ENCODE measurements at regions not wholly inside any gene's neighbourhood (a gene's known extent, or its start where the extent isn't known, plus 50 kb on each side); places are given as distances from the start of the nearest gene placed in this dataset.

DNA sequence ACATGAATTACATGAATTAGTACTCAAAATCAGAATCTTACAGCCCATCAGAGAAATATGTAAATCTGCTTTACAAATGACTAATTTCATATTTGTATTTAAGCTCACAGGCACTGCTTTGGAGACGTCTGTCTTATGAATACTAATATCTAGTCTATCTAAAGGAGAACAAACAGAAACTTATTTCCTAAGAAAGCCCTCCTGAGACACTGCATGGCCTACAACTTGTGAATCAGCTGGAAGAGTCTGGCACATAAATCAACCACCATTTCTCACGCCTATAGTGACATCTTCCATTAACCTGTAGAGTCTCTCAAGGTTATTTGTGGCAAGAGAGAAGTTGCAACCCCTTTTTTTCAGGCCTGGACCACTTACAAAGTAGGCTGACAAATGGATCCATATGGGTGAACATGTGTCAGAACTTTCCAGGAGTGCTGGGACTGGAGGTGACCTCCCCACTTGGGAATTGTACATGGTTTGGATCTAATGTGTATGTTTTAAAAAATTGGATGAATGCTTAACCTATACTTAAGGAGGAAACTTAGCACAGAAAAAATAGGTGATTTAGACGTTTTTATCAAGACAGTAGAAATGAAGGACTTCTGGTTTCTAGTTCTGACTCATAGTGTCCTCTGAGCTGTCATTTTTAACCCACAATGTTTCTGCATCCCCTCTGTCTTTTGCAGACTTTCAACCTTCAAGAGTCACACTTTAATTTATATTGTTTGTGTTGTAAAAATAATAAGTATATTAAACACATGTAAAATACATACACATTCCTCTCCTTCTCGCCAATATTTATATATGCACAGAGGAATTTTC is 83.2 kb upstream of the ARHGAP24 start:
- DNase-seq (ENCODE audit: low spot score): no peak

- DNase-seq (ENCODE audit: low spot score): no peak
Observed at GRCh38 chr4:85393201-85393600, 81.7 kb upstream of the ARHGAP24 start.

- DNase-seq (ENCODE audit: low spot score): peak; percentile 28
Observed at GRCh38 chr4:85398276-85398675, 76.7 kb upstream of the ARHGAP24 start.

DNA sequence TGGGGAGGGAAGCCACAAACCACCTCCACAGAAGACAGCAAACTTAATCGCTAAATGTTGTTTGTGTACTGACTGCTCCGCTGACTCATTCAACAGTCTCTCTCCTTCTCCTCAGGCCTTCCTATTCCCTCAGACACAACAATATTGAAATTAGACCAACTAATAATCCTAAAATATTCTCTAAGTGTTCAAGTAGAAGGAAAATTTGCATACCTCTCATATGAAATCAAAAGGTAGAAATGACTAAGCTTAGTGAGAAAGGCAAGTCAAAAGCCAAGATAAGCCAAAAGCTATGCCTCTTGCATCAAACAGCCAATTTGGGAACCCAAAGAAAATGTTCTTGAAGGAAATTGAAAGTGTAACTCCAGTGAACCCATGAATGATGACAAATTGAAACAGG is 75.7 kb upstream of the ARHGAP24 start:
- no peak for DNase-seq (ENCODE audit: low spot score)

DNA sequence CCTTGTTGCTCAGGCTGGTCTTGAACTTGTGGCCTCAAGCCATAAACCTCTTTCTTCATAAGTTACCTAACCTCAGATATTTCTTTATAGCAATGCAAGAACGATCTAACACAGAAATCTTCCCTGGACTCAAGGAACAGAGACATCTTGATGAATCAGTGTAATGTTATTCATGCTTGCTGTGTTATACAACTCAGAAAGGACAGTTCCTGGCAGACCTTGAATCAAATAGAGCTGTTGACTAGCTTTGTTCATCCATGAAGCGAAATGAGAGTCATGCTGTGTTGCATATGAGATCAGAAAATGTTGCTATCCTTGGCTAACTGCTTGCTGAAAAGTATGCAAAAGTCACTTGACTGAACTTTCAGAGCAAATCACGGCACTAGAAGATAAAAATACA is 72.6 kb upstream of the ARHGAP24 start:
- DNase-seq (ENCODE audit: low spot score): no peak

DNA sequence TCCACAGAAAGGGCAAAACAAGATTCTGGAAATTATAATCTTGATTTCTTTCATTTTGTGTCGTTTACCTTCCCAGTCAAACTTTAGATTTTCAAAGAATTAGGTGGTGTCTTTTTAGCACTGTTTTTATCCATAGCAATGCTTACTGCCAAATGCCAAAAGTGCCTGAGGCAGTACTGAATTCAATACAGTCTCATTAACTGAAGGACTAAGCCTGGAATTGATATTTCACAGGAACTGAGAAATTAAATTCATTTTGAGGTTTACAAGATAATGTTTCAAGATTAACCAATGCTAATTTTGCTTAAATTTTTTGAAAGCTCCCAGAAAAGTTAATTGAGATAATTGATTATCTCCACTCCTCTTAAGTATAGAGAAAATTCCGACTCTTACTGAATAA is 68.8 kb upstream of the ARHGAP24 start:
- no peak for DNase-seq (ENCODE audit: low spot score)

DNA sequence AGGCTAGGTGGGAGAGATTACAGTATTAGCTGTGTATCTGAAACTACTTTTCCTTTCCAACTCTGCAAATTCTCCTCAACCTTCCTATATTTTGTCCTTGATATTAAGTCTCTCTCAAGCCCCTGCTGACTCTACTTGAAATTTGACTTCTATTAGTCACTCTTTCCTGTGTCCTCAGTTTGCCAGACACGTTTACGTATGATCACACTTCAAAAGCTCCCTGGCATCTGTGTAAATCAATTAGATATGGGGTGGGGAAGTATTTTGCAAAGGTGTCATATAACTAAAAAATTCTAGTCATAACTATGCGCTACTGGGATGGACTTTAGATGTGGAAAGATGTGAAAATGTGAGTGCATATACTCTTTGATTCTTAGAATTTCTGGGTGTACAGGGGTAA is 67.4 kb upstream of the ARHGAP24 start:
- DNase-seq (ENCODE audit: low spot score): no peak

GRCh38 chr4:85408301-85408700 is 66.6 kb upstream of the ARHGAP24 start:
- no peak for DNase-seq (ENCODE audit: low spot score)

DNA sequence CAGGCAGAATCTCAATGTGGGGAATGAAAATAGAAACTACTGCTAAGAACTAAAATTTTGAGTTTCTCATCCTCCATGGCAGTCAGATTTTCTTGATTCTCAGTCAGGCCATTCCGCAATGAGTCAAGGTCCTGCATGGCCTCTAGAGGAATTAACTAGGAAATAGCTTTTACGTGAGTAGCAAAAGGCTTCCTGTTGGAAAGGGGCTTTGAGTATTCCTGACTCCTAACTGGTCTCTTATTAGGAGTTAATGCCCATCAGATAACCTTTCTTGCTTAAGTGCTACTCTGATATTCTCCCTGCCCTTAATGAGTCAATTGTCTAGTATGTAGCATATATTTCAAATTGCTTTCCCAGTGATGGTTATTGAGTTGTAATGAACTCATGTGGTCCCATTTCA is 65.7 kb upstream of the ARHGAP24 start:
- no peak for DNase-seq (ENCODE audit: low spot score)

- no peak for DNase-seq (ENCODE audit: low spot score)
Observed at GRCh38 chr4:85411386-85411785, 63.6 kb upstream of the ARHGAP24 start.

GRCh38 chr4:85414972-85415371 is 60.0 kb upstream of the ARHGAP24 start:
- DNase-seq (ENCODE audit: low spot score): no peak

DNA sequence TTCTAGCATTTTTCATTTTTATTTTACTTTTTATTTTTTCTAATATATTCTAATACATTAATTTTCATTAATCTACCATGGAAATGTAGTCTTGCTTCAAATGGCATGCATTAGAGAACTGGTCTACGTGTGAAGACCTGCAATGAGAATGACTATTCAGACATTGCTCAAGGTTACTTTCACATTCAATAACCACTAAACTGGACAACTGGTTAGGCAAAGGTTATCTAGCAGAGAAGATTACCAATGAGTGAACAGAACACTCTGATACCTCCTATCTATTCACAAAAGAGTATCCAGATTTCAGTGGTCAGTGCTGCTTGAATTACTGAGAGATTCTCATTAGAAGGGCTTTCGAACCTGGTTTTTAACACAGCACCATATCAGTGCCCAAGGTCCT is 58.9 kb upstream of the ARHGAP24 start:
- DNase-seq (ENCODE audit: low spot score): no peak

- no peak for DNase-seq (ENCODE audit: low spot score)
Observed at GRCh38 chr4:85419103-85419502, 55.8 kb upstream of the ARHGAP24 start.

GRCh38 chr4:85420831-85421230 is 54.1 kb upstream of the ARHGAP24 start:
- no peak for DNase-seq (ENCODE audit: low spot score)

DNA sequence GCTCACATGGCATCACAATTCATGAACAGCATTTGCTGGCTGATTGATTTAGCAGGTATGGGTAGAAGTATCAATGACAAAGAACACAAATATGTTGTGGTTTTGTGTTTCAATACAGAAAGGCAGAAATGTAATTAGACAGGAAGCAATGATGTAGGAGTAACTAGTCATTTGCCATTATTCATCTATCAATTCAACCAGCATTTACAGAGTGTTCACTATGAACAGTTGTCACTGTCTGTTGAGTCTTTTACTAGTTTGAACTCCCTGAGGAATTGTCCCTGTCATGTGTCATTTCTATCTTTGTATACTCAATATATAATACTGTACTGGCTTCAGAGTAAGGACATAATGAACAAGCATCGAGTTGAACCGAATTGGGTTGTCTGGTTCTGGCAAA is 51.5 kb upstream of the ARHGAP24 start:
- DNase-seq (ENCODE audit: low spot score): no peak
